Panc1 (cell line): ENCODE measurements at regions not wholly inside any gene's neighbourhood (a gene's known extent, or its start where the extent isn't known, plus 50 kb on each side); places are given as distances from the start of the nearest gene placed in this dataset.

Experiments
- ATAC-seq: fragments of 200-7000 bp; cut with Tn5 transposase; 2 replicates; pipeline ENCODE4 v1.9.1; 2020; ENCODE audit warnings: mild to moderate bottlenecking, moderate library complexity
- BruUV-seq: library from RNA; stranded (reverse); fragments of 400-500 nt; replicated peaks from 2 replicates; lab custom pipeline; 2021; lab: Mats Ljungman, UMichigan
- CTCF ChIA-PET: fragments of 300-600 bp; sonication (Branson Sonifier 250); formaldehyde crosslinking; loops from one replicate; lab custom pipeline; 2022; ENCODE audit warnings: antibody characterized with exemption; lab: Charles Lee
- POLR2A ChIA-PET: fragments of 300-600 bp; sonication (Branson Sonifier 250); formaldehyde crosslinking; loops from one replicate; lab custom pipeline; 2022; ENCODE audit warnings: antibody characterized with exemption; lab: Charles Lee
- DNase-seq: peaks from one replicate; pipeline ENCODE4 v3.0.0-alpha.2; 2010; ENCODE audit warnings: low read depth, low spot score
- H3K27ac ChIP-seq: 2 replicates; pipeline ENCODE4 v1.5.1; 2011; ENCODE audit warnings: mild to moderate bottlenecking, low read length, inconsistent platforms
- H3K27me3 ChIP-seq: fragments of 200-500 bp; sonication (Bioruptor generic); 2 replicates; pipeline ENCODE4 v1.6.0; 2014; ENCODE audit warnings: low read length, inconsistent platforms; ENCODE audit not compliant: control insufficient read depth, insufficient read depth
- H3K36me3 ChIP-seq: fragments of 200-500 bp; sonication (Bioruptor generic); 2 replicates; pipeline ENCODE4 v1.5.1; 2014; ENCODE audit warnings: inconsistent platforms, mild to moderate bottlenecking, low read length, moderate library complexity; ENCODE audit not compliant: control insufficient read depth, insufficient read depth
- H3K4me1 ChIP-seq: 2 replicates; pipeline ENCODE4 v1.5.1; 2011; ENCODE audit warnings: inconsistent platforms, mild to moderate bottlenecking, low read length, moderate library complexity; ENCODE audit not compliant: control insufficient read depth, insufficient read depth
- H3K4me3 ChIP-seq, 2 experiments: 2 replicates each; pipeline ENCODE4 v1.5.1; 2011 to 2012; ENCODE audit warnings: low read depth in 2 of 2, low read length in 2 of 2, mild to moderate bottlenecking in 2 of 2, inconsistent platforms in 1 of 2, moderate library complexity in 1 of 2
- H3K9me3 ChIP-seq: fragments of 200-500 bp; sonication (Bioruptor generic); 2 replicates; pipeline ENCODE4 v1.5.1; 2014; ENCODE audit warnings: low read depth, mild to moderate bottlenecking, inconsistent platforms, low read length, moderate library complexity; ENCODE audit not compliant: control insufficient read depth, insufficient read depth
- CTCF ChIP-seq: fragments of 450-650 bp; IDR thresholded peaks from 2 replicates; pipeline ENCODE4 v1.5.1; 2017; ENCODE audit warnings: mild to moderate bottlenecking
- POLR2AphosphoS5 ChIP-seq: IDR thresholded peaks from 2 replicates; pipeline ENCODE4 v1.6.1; 2012; ENCODE audit warnings: mild to moderate bottlenecking, low read depth, low read length, moderate library complexity
- REST ChIP-seq, 2 experiments: IDR thresholded peaks; 2 replicates each; pipeline ENCODE4 v1.6.1; 2011 to 2012; ENCODE audit warnings: low read depth in 2 of 2, control low read depth in 1 of 2, low read length in 1 of 2, mild to moderate bottlenecking in 1 of 2, moderate library complexity in 1 of 2; ENCODE audit not compliant: insufficient read depth in 1 of 2
- SIN3A ChIP-seq: IDR thresholded peaks from 2 replicates; pipeline ENCODE4 v1.6.1; 2012; ENCODE audit warnings: low read depth, mild to moderate bottlenecking, low read length, moderate library complexity, borderline replicate concordance; ENCODE audit not compliant: insufficient read depth
- TCF7L2 ChIP-seq: IDR thresholded peaks from 2 replicates; pipeline ENCODE4 v1.6.1; 2011; ENCODE audit warnings: mild to moderate bottlenecking, low read depth, low read length, inconsistent platforms
- in situ Hi-C: cut with HindIII; loops from 2 replicates; pipeline ENCODE4 v1.10.0; 2016; ENCODE audit warnings: low sequenced_read_pairs, low pct_unique_long_range_greater_than_20kb
- intact Hi-C: fragments of 100-400 bp; cut with micrococcal nuclease; formaldehyde crosslinking; loops from one replicate; pipeline ENCODE4 v1.10.0; 2022; ENCODE audit not compliant: unreplicated experiment

- no peaks in the 10 kb centered on the region for H3K36me3 ChIP-seq
- CTCF ChIA-PET: no interaction called here
- ATAC-seq: no peak
- no peak for DNase-seq
- H3K4me3 ChIP-seq: no peak overlapping the region
- H3K27ac ChIP-seq: no peak overlapping the region
- in situ Hi-C loops (no loop called here), intact Hi-C loops (no loop called here)
- no peaks in the 10 kb centered on the region; the same call in 1 of the 2 replicates for H3K4me1 ChIP-seq
- no peaks in the 10 kb centered on the region for H3K9me3 ChIP-seq
- H3K27me3 ChIP-seq: no peaks in the 10 kb centered on the region
- no TSS peak for BruUV-seq
- TF ChIP-seq CTCF: no peak
- no peak for TF ChIP-seq SIN3A
- TF ChIP-seq TCF7L2: no peak
- no peak for TF ChIP-seq REST (IDR thresholded peaks at IDR 0.05; ENCODE audit: insufficient read depth in 1 of 2, low read depth in 2 of 2, low read length in 1 of 2)
- no peak for TF ChIP-seq POLR2AphosphoS5
- POLR2A ChIA-PET: no interaction called here
Measured at GRCh38 chr6:6923605-6924004, 184.2 kb upstream of the RREB1 start.

- CTCF ChIA-PET: no interaction called here
- intact Hi-C loops: no loop called here
- ATAC-seq (no peak), DNase-seq (no peak)
- in situ Hi-C loops: no loop called here
- H3K27me3 ChIP-seq: no peaks in the 10 kb centered on the region
- no TSS peak for BruUV-seq
- no peaks in the 10 kb centered on the region for H3K4me1 ChIP-seq
- POLR2A ChIA-PET: no interaction called here
- TF ChIP-seq SIN3A: no peak
- TF ChIP-seq CTCF: no peak
- no peak for TF ChIP-seq REST (IDR thresholded peaks at IDR 0.05; ENCODE audit: insufficient read depth in 1 of 2, low read depth in 2 of 2, low read length in 1 of 2)
- no peak for TF ChIP-seq TCF7L2
- TF ChIP-seq POLR2AphosphoS5: no peak
- H3K36me3 ChIP-seq: no peaks in the 10 kb centered on the region
- no peak overlapping the region for H3K27ac ChIP-seq
- no peak overlapping the region for H3K4me3 ChIP-seq
- no peaks in the 10 kb centered on the region for H3K9me3 ChIP-seq
Measured at GRCh38 chr6:6924708-6925107, 183.1 kb upstream of the RREB1 start.
